Astrocyte (in vitro differentiated cells and primary cell): ENCODE measurements at regions not wholly inside any gene's neighbourhood (a gene's known extent, or its start where the extent isn't known, plus 50 kb on each side); places are given as distances from the start of the nearest gene placed in this dataset.

Experiments used
- DNase-seq: peaks from one replicate; pipeline ENCODE4 v3.0.0-alpha.2; 2010; ENCODE audit warnings: low read depth
- FAIRE-seq: peaks from 2 replicates; lab custom pipeline; 2011; peaks lifted over from hg19 to GRCh38; lab: Jason Lieb, UNC
- H2AFZ ChIP-seq: 2 replicates; pipeline ENCODE4 v1.6.0; 2012; ENCODE audit warnings: low read depth, low read length, inconsistent platforms
- H3K27ac ChIP-seq: 2 replicates; pipeline ENCODE4 v1.5.1; 2011; ENCODE audit warnings: low read depth, low read length, inconsistent platforms
- H3K27me3 ChIP-seq: 2 replicates; pipeline ENCODE4 v1.6.0; 2011; ENCODE audit warnings: low read length, inconsistent platforms; ENCODE audit not compliant: insufficient read depth
- H3K36me3 ChIP-seq: 2 replicates; pipeline ENCODE4 v1.5.1; 2011; ENCODE audit warnings: low read length, inconsistent platforms; ENCODE audit not compliant: insufficient read depth
- H3K4me1 ChIP-seq: 2 replicates; pipeline ENCODE4 v1.5.1; 2011; ENCODE audit warnings: low read length, inconsistent platforms; ENCODE audit not compliant: insufficient read depth
- H3K4me2 ChIP-seq: 2 replicates; pipeline ENCODE4 v1.6.0; 2012; ENCODE audit warnings: low read length, inconsistent platforms
- H3K4me3 ChIP-seq: 2 replicates; pipeline ENCODE4 v1.5.1; 2011; ENCODE audit warnings: low read depth, mild to moderate bottlenecking, low read length, inconsistent platforms; ENCODE audit not compliant: insufficient read depth
- H3K79me2 ChIP-seq: 2 replicates; pipeline ENCODE4 v1.6.0; 2012; ENCODE audit warnings: mild to moderate bottlenecking, low read length, inconsistent platforms; ENCODE audit not compliant: insufficient read depth
- H3K9ac ChIP-seq: 2 replicates; pipeline ENCODE4 v1.6.0; 2012; ENCODE audit warnings: mild to moderate bottlenecking, low read length, inconsistent platforms
- H3K9me3 ChIP-seq: 2 replicates; pipeline ENCODE4 v1.5.1; 2012; ENCODE audit warnings: low read depth, mild to moderate bottlenecking, low read length, inconsistent platforms; ENCODE audit not compliant: insufficient read depth
- H4K20me1 ChIP-seq: 2 replicates; pipeline ENCODE4 v1.6.0; 2012; ENCODE audit warnings: low read length, inconsistent platforms; ENCODE audit not compliant: insufficient read depth
- H3K27ac Mint-ChIP-seq: one replicate; pipeline ENCODE4 v1.8.0; 2021; ENCODE audit warnings: mild to moderate bottlenecking, mixed read lengths; ENCODE audit not compliant: unreplicated experiment
- H3K27me3 Mint-ChIP-seq: one replicate; pipeline ENCODE4 v1.8.0; 2021; ENCODE audit warnings: low read depth, mixed read lengths; ENCODE audit not compliant: unreplicated experiment
- H3K36me3 Mint-ChIP-seq: one replicate; pipeline ENCODE4 v1.8.0; 2021; ENCODE audit warnings: low read depth, mixed read lengths; ENCODE audit not compliant: unreplicated experiment
- H3K4me1 Mint-ChIP-seq: one replicate; pipeline ENCODE4 v1.8.0; 2021; ENCODE audit warnings: low read depth, mixed read lengths; ENCODE audit not compliant: unreplicated experiment
- H3K4me3 Mint-ChIP-seq: one replicate; pipeline ENCODE4 v1.8.0; 2021; ENCODE audit warnings: mild to moderate bottlenecking, moderate library complexity, mixed read lengths; ENCODE audit not compliant: unreplicated experiment
- H3K9me3 Mint-ChIP-seq: one replicate; pipeline ENCODE4 v1.8.0; 2021; ENCODE audit warnings: mild to moderate bottlenecking, mixed read lengths; ENCODE audit not compliant: unreplicated experiment
- EZH2 ChIP-seq: IDR thresholded peaks from 2 replicates; pipeline ENCODE4 v1.6.1; 2012; ENCODE audit warnings: mild to moderate bottlenecking, low read length, inconsistent platforms; ENCODE audit not compliant: insufficient read depth
- TF ChIP-seq, protein P1 (sequence below): IDR thresholded peaks from 2 replicates; pipeline ENCODE4 v1.5.1; 2011; ENCODE audit warnings: low read depth, mild to moderate bottlenecking, inconsistent platforms, low read length, moderate library complexity; ENCODE audit not compliant: insufficient read depth

DNA sequence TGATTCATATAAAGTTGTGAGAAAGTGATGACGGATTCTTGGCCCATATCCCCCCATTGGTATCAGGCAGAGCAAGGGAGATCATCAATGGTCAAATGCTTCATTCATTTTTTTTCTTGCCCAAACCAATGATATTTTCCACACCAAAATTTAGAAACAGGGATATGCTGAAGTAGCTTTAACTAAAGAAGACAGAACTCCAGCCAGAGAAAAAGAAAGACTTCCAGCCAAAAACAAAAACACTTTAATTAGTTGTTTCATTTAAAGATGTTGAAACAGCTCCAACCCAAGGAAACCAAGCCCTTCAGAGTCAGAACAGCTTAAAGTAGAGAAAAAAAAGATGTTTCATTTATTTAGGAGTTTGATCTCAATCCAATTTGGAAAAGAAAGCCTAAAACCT, 358.9 kb upstream of the NBEA start:
- H3K27ac ChIP-seq, result no peak overlapping the region
- no peak for TF ChIP-seq EZH2
- TF ChIP-seq, protein P1, sequence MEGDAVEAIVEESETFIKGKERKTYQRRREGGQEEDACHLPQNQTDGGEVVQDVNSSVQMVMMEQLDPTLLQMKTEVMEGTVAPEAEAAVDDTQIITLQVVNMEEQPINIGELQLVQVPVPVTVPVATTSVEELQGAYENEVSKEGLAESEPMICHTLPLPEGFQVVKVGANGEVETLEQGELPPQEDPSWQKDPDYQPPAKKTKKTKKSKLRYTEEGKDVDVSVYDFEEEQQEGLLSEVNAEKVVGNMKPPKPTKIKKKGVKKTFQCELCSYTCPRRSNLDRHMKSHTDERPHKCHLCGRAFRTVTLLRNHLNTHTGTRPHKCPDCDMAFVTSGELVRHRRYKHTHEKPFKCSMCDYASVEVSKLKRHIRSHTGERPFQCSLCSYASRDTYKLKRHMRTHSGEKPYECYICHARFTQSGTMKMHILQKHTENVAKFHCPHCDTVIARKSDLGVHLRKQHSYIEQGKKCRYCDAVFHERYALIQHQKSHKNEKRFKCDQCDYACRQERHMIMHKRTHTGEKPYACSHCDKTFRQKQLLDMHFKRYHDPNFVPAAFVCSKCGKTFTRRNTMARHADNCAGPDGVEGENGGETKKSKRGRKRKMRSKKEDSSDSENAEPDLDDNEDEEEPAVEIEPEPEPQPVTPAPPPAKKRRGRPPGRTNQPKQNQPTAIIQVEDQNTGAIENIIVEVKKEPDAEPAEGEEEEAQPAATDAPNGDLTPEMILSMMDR, result no peak
- Mint-ChIP-seq H3K4me3 (no peak overlapping the region), H3K27me3 (no peaks in the 10 kb centered on the region), H3K36me3 (no peaks in the 10 kb centered on the region), H3K4me1 (peaks cover 8% of the 10 kb centered on the region), H3K27ac (no peak overlapping the region), H3K9me3 (peaks cover 1% of the 10 kb centered on the region)
- no peak overlapping the region for H3K9ac ChIP-seq
- H3K79me2 ChIP-seq, result no peaks in the 10 kb centered on the region
- DNase-seq, result no peak
- H3K4me1 ChIP-seq, result no peaks in the 10 kb centered on the region
- FAIRE-seq, result no peak
- no peaks in the 10 kb centered on the region for H3K9me3 ChIP-seq
- H3K4me2 ChIP-seq, result no peak overlapping the region
- no peaks in the 10 kb centered on the region for H4K20me1 ChIP-seq
- H3K27me3 ChIP-seq, result no peaks in the 10 kb centered on the region
- H3K4me3 ChIP-seq, result no peak overlapping the region
- H2AFZ ChIP-seq, result no peak overlapping the region
- H3K36me3 ChIP-seq, result no peaks in the 10 kb centered on the region

GRCh38 chr13:34587576-34587975, 354.5 kb upstream of the NBEA start:
- no peaks in the 10 kb centered on the region for H3K79me2 ChIP-seq
- H3K9me3 Mint-ChIP-seq, result no peaks in the 10 kb centered on the region
- DNase-seq, result no peak
- H3K9me3 ChIP-seq, result no peaks in the 10 kb centered on the region
- H3K4me3 ChIP-seq, result no peak overlapping the region
- H3K27me3 Mint-ChIP-seq, result no peaks in the 10 kb centered on the region
- no peak for FAIRE-seq
- H3K27ac Mint-ChIP-seq, result no peak overlapping the region
- no peak overlapping the region for H3K9ac ChIP-seq
- no peaks in the 10 kb centered on the region for H3K36me3 Mint-ChIP-seq
- no peaks in the 10 kb centered on the region for H4K20me1 ChIP-seq
- TF ChIP-seq EZH2, result no peak
- TF ChIP-seq, protein P1, result no peak
- H3K36me3 ChIP-seq, result no peaks in the 10 kb centered on the region
- no peaks in the 10 kb centered on the region for H3K4me1 Mint-ChIP-seq
- H3K27ac ChIP-seq, result no peak overlapping the region
- H3K27me3 ChIP-seq, result no peaks in the 10 kb centered on the region
- no peak overlapping the region for H2AFZ ChIP-seq
- H3K4me2 ChIP-seq, result no peak overlapping the region
- H3K4me1 ChIP-seq, result no peaks in the 10 kb centered on the region
- no peak overlapping the region for H3K4me3 Mint-ChIP-seq

GRCh38 chr13:34588362-34588761, 353.7 kb upstream of the NBEA start:
- Histone ChIP-seq H3K27me3 (no peaks in the 10 kb centered on the region), H3K4me2 (no peak overlapping the region), H3K79me2 (no peaks in the 10 kb centered on the region), H3K4me1 (no peaks in the 10 kb centered on the region), H3K27ac (no peak overlapping the region), H3K9me3 (no peaks in the 10 kb centered on the region), H3K36me3 (no peaks in the 10 kb centered on the region), H3K4me3 (no peak overlapping the region), H3K9ac (no peak overlapping the region), H2AFZ (no peak overlapping the region), H4K20me1 (no peaks in the 10 kb centered on the region)
- no peaks in the 10 kb centered on the region for H3K27me3 Mint-ChIP-seq
- no peak overlapping the region for H3K4me3 Mint-ChIP-seq
- TF ChIP-seq, protein P1, result no peak
- no peak for TF ChIP-seq EZH2
- H3K36me3 Mint-ChIP-seq, result no peaks in the 10 kb centered on the region
- H3K4me1 Mint-ChIP-seq, result no peaks in the 10 kb centered on the region
- H3K9me3 Mint-ChIP-seq, result no peaks in the 10 kb centered on the region
- FAIRE-seq (no peak), DNase-seq (no peak)
- no peak overlapping the region for H3K27ac Mint-ChIP-seq
